GM23338 (cell line): ENCODE measurements at regions not wholly inside any gene's neighbourhood (a gene's known extent, or its start where the extent isn't known, plus 50 kb on each side); places are given as distances from the start of the nearest gene placed in this dataset.

Experiments
- CREB1 ChIP-seq: fragments of 250-450 bp; sonication (Bioruptor Pico); IDR thresholded peaks from 2 replicates; pipeline ENCODE4 v1.5.0; 2020; ENCODE audit warnings: low read depth, mild to moderate bottlenecking, moderate library complexity
- EZH2 ChIP-seq: fragments of 200-600 bp; sonication (generic); IDR thresholded peaks from one replicate; pipeline ENCODE4 v1.8.0; 2017; ENCODE audit warnings: antibody characterized with exemption, mild to moderate bottlenecking, low read depth; ENCODE audit not compliant: unreplicated experiment
- EZH2phosphoT487 ChIP-seq: fragments of 200-600 bp; sonication (generic); IDR thresholded peaks from one replicate; pipeline ENCODE4 v1.8.1; 2018; ENCODE audit warnings: antibody characterized with exemption; ENCODE audit not compliant: unreplicated experiment
- JUNB ChIP-seq: IDR thresholded peaks from one replicate; pipeline ENCODE4 v1.6.1; 2016; ENCODE audit warnings: antibody characterized with exemption; ENCODE audit not compliant: unreplicated experiment
- NANOG ChIP-seq: IDR thresholded peaks from 2 replicates; pipeline ENCODE4 v1.6.1; 2016; ENCODE audit warnings: antibody characterized with exemption, borderline replicate concordance
- POLR2AphosphoS5 ChIP-seq: IDR thresholded peaks from 2 replicates; pipeline ENCODE4 v1.6.1; 2016; ENCODE audit warnings: antibody characterized with exemption, low read depth
- STAT1 ChIP-seq: IDR thresholded peaks from one replicate; pipeline ENCODE4 v1.6.1; 2016; ENCODE audit warnings: antibody characterized with exemption; ENCODE audit not compliant: unreplicated experiment
- ZNF331 ChIP-seq: fragments of 250-450 bp; sonication (Bioruptor Pico); IDR thresholded peaks from 2 replicates; pipeline ENCODE4 v1.5.0; 2020; ENCODE audit warnings: low read depth, mild to moderate bottlenecking, moderate library complexity
- TF ChIP-seq, protein P1 (sequence below): IDR thresholded peaks from one replicate; pipeline ENCODE4 v1.6.1; 2018; ENCODE audit warnings: antibody characterized with exemption; ENCODE audit not compliant: unreplicated experiment
- TF ChIP-seq, protein P2 (sequence below), 2 experiments: fragments of 200-600 bp in 1 of 2; sonication (generic) in 1 of 2; conservative IDR thresholded peaks; 2 replicates each; pipeline versions ENCODE4 v1.5.1 to v1.6.1; 2016 to 2017; ENCODE audit warnings: antibody characterized with exemption in 2 of 2, low read depth in 2 of 2, mild to moderate bottlenecking in 2 of 2, moderate library complexity in 1 of 2
- TF ChIP-seq, protein P3 (sequence below): IDR thresholded peaks from 2 replicates; pipeline ENCODE4 v1.6.1; 2016; ENCODE audit warnings: antibody characterized with exemption

DNA sequence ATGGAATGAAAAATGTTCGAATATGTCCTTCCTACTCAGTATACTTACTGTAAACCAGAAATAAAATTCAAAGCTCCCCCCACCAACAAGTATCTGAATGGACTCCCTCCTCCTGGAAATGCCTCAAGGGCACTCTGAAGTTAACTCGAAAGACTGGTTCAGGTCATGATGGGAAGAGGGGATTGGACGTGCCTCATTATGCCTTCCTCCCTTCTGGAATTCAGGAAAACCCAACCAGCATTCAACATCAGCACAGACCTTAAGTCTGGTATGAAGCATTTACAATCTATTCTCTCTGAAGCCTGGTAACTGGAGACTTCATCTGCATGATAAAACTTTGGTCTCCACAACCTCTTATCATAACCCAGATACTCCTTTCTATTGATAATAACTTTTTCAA lies 428.3 kb upstream of the RAG2 start:
- TF ChIP-seq EZH2 (no peak), POLR2AphosphoS5 (no peak), CREB1 (CRISPR knock-in tag) (no peak), EZH2phosphoT487 (no peak), STAT1 (no peak), JUNB (no peak), ZNF331 (no peak), NANOG (no peak)
- TF ChIP-seq, protein P1, sequence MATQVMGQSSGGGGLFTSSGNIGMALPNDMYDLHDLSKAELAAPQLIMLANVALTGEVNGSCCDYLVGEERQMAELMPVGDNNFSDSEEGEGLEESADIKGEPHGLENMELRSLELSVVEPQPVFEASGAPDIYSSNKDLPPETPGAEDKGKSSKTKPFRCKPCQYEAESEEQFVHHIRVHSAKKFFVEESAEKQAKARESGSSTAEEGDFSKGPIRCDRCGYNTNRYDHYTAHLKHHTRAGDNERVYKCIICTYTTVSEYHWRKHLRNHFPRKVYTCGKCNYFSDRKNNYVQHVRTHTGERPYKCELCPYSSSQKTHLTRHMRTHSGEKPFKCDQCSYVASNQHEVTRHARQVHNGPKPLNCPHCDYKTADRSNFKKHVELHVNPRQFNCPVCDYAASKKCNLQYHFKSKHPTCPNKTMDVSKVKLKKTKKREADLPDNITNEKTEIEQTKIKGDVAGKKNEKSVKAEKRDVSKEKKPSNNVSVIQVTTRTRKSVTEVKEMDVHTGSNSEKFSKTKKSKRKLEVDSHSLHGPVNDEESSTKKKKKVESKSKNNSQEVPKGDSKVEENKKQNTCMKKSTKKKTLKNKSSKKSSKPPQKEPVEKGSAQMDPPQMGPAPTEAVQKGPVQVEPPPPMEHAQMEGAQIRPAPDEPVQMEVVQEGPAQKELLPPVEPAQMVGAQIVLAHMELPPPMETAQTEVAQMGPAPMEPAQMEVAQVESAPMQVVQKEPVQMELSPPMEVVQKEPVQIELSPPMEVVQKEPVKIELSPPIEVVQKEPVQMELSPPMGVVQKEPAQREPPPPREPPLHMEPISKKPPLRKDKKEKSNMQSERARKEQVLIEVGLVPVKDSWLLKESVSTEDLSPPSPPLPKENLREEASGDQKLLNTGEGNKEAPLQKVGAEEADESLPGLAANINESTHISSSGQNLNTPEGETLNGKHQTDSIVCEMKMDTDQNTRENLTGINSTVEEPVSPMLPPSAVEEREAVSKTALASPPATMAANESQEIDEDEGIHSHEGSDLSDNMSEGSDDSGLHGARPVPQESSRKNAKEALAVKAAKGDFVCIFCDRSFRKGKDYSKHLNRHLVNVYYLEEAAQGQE: no peak
- TF ChIP-seq, protein P2, sequence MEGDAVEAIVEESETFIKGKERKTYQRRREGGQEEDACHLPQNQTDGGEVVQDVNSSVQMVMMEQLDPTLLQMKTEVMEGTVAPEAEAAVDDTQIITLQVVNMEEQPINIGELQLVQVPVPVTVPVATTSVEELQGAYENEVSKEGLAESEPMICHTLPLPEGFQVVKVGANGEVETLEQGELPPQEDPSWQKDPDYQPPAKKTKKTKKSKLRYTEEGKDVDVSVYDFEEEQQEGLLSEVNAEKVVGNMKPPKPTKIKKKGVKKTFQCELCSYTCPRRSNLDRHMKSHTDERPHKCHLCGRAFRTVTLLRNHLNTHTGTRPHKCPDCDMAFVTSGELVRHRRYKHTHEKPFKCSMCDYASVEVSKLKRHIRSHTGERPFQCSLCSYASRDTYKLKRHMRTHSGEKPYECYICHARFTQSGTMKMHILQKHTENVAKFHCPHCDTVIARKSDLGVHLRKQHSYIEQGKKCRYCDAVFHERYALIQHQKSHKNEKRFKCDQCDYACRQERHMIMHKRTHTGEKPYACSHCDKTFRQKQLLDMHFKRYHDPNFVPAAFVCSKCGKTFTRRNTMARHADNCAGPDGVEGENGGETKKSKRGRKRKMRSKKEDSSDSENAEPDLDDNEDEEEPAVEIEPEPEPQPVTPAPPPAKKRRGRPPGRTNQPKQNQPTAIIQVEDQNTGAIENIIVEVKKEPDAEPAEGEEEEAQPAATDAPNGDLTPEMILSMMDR (conservative IDR thresholded peaks at IDR 0.05; ENCODE audit: low read depth in 2 of 2): no peak
- TF ChIP-seq, protein P3, sequence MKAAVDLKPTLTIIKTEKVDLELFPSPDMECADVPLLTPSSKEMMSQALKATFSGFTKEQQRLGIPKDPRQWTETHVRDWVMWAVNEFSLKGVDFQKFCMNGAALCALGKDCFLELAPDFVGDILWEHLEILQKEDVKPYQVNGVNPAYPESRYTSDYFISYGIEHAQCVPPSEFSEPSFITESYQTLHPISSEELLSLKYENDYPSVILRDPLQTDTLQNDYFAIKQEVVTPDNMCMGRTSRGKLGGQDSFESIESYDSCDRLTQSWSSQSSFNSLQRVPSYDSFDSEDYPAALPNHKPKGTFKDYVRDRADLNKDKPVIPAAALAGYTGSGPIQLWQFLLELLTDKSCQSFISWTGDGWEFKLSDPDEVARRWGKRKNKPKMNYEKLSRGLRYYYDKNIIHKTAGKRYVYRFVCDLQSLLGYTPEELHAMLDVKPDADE: no peak
